ENCODE measurements at regions not wholly inside any gene's neighbourhood (a gene's known extent, or its start where the extent isn't known, plus 50 kb on each side); places are given as distances from the start of the nearest gene placed in this dataset.
"Not testable (repeated sequence)": the region's sequence is repeated elsewhere in the genome, so short reads cannot be mapped to it uniquely, and the experiment has no call there.

GRCh38 chr9:26789959-26790358 is 102.6 kb downstream of the CAAP1 start:
- Histone ChIP-seq H3K27ac (no peak overlapping the region), H3K9me3 (no peaks in the 10 kb centered on the region), H3K4me3 (no peak overlapping the region), H3K4me2 (no peak overlapping the region), H4K20me1 (no peaks in the 10 kb centered on the region), H3K36me3 (no peaks in the 10 kb centered on the region), H3K27me3 (no peaks in the 10 kb centered on the region), H3K9ac (no peak overlapping the region), H3K4me1 (no peaks in the 10 kb centered on the region)
- TF ChIP-seq Cebpa-rat (IDR thresholded peaks at IDR 0.05): no peak

DNA sequence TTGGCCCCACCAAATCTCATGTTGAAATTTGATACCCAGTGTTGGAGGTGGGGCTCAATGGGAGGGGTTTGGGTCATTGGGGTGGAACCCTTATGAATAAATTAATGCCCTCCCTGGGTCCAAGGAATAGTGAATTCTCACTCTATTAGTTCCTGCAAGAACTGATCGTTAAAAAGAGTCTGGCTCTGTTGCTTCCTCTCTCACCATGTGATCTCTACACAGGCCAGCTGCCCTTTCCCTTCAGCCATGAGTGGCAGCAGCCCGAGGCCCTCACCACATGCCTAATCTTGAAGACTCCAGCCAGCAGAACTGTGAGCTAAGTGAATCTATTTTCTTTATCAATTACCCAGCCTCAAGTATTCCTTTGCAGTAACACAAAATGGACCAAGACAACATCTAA is 106.0 kb downstream of the CAAP1 start:
- Histone ChIP-seq H4K20me1 (no peaks in the 10 kb centered on the region), H3K4me2 (no peak overlapping the region), H3K27ac (no peak overlapping the region), H3K4me3 (no peak overlapping the region), H3K4me1 (no peaks in the 10 kb centered on the region), H3K9me3 (no peaks in the 10 kb centered on the region), H3K27me3 (no peaks in the 10 kb centered on the region), H3K9ac (no peak overlapping the region), H3K36me3 (no peaks in the 10 kb centered on the region)
- no peak for TF ChIP-seq Cebpa-rat (IDR thresholded peaks at IDR 0.05)

- Histone ChIP-seq H3K27ac (no peak overlapping the region), H3K9ac (no peak overlapping the region), H3K9me3 (no peaks in the 10 kb centered on the region), H3K36me3 (no peaks in the 10 kb centered on the region), H4K20me1 (no peaks in the 10 kb centered on the region), H3K4me1 (no peaks in the 10 kb centered on the region), H3K4me2 (no peak overlapping the region), H3K4me3 (no peak overlapping the region), H3K27me3 (no peaks in the 10 kb centered on the region)
- TF ChIP-seq Cebpa-rat (IDR thresholded peaks at IDR 0.05): no peak
Observed at GRCh38 chr9:26782899-26783298, 109.7 kb downstream of the CAAP1 start.

GRCh38 chr9:26781906-26782305 is 110.7 kb downstream of the CAAP1 start:
- no peaks in the 10 kb centered on the region for H3K9me3 ChIP-seq
- H3K4me2 ChIP-seq: no peak overlapping the region
- no peak overlapping the region for H3K4me3 ChIP-seq
- no peaks in the 10 kb centered on the region for H3K36me3 ChIP-seq
- H3K27ac ChIP-seq: no peak overlapping the region
- H3K9ac ChIP-seq: no peak overlapping the region
- TF ChIP-seq Cebpa-rat (IDR thresholded peaks at IDR 0.05): no peak
- no peaks in the 10 kb centered on the region for H3K27me3 ChIP-seq
- H4K20me1 ChIP-seq: no peaks in the 10 kb centered on the region
- H3K4me1 ChIP-seq: no peaks in the 10 kb centered on the region

- H4K20me1 ChIP-seq, H3K9ac ChIP-seq, H3K4me1 ChIP-seq, H3K4me2 ChIP-seq, H3K27ac ChIP-seq, H3K27me3 ChIP-seq, H3K4me3 ChIP-seq, H3K36me3 ChIP-seq, H3K9me3 ChIP-seq: not testable (repeated sequence)
Observed at GRCh38 chr9:26780307-26780706, 112.3 kb downstream of the CAAP1 start.

GRCh38 chr9:26779062-26779461 is 113.5 kb downstream of the CAAP1 start:
- no peaks in the 10 kb centered on the region for H3K4me1 ChIP-seq
- no peaks in the 10 kb centered on the region for H3K9me3 ChIP-seq
- H3K27me3 ChIP-seq: no peaks in the 10 kb centered on the region
- H3K27ac ChIP-seq: no peak overlapping the region
- no peaks in the 10 kb centered on the region for H3K36me3 ChIP-seq
- TF ChIP-seq Cebpa-rat (IDR thresholded peaks at IDR 0.05): no peak
- no peak overlapping the region for H3K4me3 ChIP-seq
- H3K4me2 ChIP-seq: no peak overlapping the region
- H3K9ac ChIP-seq: no peak overlapping the region
- no peaks in the 10 kb centered on the region for H4K20me1 ChIP-seq

GRCh38 chr9:26775391-26775790 is 117.2 kb downstream of the CAAP1 start:
- Histone ChIP-seq H3K27ac (no peak overlapping the region), H3K4me1 (no peaks in the 10 kb centered on the region), H3K9me3 (no peaks in the 10 kb centered on the region), H3K36me3 (no peaks in the 10 kb centered on the region), H4K20me1 (no peaks in the 10 kb centered on the region), H3K27me3 (no peaks in the 10 kb centered on the region), H3K4me2 (no peak overlapping the region), H3K4me3 (no peak overlapping the region), H3K9ac (no peak overlapping the region)
- no peak for TF ChIP-seq Cebpa-rat (IDR thresholded peaks at IDR 0.05)

DNA sequence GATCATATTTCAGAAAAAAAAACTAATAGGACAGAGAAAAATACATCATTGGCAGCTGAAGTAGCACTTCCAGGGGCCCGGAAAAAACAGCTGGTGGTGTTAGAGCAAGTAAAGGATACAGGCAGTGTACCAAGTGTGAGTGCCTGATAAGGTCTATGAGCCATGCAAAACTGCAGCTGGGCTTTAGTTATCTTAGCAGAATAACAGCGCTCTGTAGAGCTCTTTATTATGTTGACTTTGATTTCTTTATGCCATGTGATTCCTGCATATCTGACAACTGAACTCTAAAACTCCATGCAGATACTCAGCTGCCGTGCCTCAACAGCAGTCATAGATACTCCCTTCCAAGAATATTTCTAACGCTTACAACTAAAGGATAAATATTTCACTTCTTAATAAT is 119.5 kb downstream of the CAAP1 start:
- Histone ChIP-seq H3K27ac (no peak overlapping the region), H3K9ac (no peak overlapping the region), H3K4me3 (no peak overlapping the region), H3K4me2 (no peak overlapping the region), H3K4me1 (no peaks in the 10 kb centered on the region), H3K27me3 (no peaks in the 10 kb centered on the region), H3K9me3 (no peaks in the 10 kb centered on the region), H3K36me3 (no peaks in the 10 kb centered on the region), H4K20me1 (no peaks in the 10 kb centered on the region)
- TF ChIP-seq Cebpa-rat (IDR thresholded peaks at IDR 0.05): no peak

DNA sequence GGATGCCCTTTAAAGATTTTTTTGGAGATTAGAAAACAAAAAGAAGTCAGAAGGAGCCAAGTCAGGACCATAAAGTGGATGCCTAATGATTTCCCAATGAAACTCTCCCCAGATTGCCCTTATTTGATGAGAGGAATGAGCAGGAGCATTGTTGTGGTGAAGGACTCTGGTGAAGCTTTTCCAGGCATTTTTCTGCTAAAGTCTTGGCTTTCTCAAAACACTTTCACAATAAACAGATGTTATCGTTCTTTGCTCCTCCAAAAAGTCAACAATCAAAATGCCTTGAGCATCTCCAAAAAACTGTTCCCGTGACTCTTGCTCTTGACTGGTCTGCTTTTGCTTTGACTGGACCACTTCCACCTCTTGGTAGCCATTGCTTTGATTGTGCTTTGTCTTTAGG is 121.8 kb downstream of the CAAP1 start:
- Histone ChIP-seq H4K20me1 (no peaks in the 10 kb centered on the region), H3K36me3 (no peaks in the 10 kb centered on the region), H3K4me1 (no peaks in the 10 kb centered on the region)

GRCh38 chr9:26768145-26768544 is 124.5 kb downstream of the CAAP1 start:
- H3K36me3 ChIP-seq: no peaks in the 10 kb centered on the region
- no peak overlapping the region for H3K4me3 ChIP-seq
- no peaks in the 10 kb centered on the region for H3K27me3 ChIP-seq
- no peaks in the 10 kb centered on the region for H3K4me1 ChIP-seq
- no peak for TF ChIP-seq Cebpa-rat (IDR thresholded peaks at IDR 0.05)
- H3K27ac ChIP-seq: no peak overlapping the region
- H3K9ac ChIP-seq: no peak overlapping the region
- no peaks in the 10 kb centered on the region for H3K9me3 ChIP-seq
- H4K20me1 ChIP-seq: no peaks in the 10 kb centered on the region
- no peak overlapping the region for H3K4me2 ChIP-seq

More for the DNA sequence above, 121.8 kb downstream of the CAAP1 start:
- TF ChIP-seq Cebpa-rat (IDR thresholded peaks at IDR 0.05): no peak
- H3K4me3 ChIP-seq: no peak overlapping the region
- no peaks in the 10 kb centered on the region for H3K27me3 ChIP-seq
- H3K4me2 ChIP-seq: no peak overlapping the region
- no peak overlapping the region for H3K9ac ChIP-seq
- H3K9me3 ChIP-seq: no peaks in the 10 kb centered on the region
- no peak overlapping the region for H3K27ac ChIP-seq

- no peak for TF ChIP-seq Cebpa-rat (IDR thresholded peaks at IDR 0.05)
- Histone ChIP-seq H4K20me1 (no peaks in the 10 kb centered on the region), H3K27me3 (no peaks in the 10 kb centered on the region), H3K9me3 (no peaks in the 10 kb centered on the region), H3K4me2 (no peak overlapping the region), H3K9ac (no peak overlapping the region), H3K27ac (no peak overlapping the region), H3K4me1 (no peaks in the 10 kb centered on the region), H3K4me3 (no peak overlapping the region), H3K36me3 (no peaks in the 10 kb centered on the region)
Observed at GRCh38 chr9:26760675-26761074, 131.9 kb downstream of the CAAP1 start.
